IPS DF 19.7 (cell line): ENCODE measurements at regions not wholly inside any gene's neighbourhood (a gene's known extent, or its start where the extent isn't known, plus 50 kb on each side); places are given as distances from the start of the nearest gene placed in this dataset.

Experiments
- DNase-seq: peaks from one replicate; pipeline ENCODE4 v3.0.0-alpha.2; 2013; ENCODE audit warnings: low read depth, low spot score

- DNase-seq = no peak
These were observed 290.1 kb downstream of the ZSWIM6 start for GRCh38 chr5:61622156-61622555.

DNA sequence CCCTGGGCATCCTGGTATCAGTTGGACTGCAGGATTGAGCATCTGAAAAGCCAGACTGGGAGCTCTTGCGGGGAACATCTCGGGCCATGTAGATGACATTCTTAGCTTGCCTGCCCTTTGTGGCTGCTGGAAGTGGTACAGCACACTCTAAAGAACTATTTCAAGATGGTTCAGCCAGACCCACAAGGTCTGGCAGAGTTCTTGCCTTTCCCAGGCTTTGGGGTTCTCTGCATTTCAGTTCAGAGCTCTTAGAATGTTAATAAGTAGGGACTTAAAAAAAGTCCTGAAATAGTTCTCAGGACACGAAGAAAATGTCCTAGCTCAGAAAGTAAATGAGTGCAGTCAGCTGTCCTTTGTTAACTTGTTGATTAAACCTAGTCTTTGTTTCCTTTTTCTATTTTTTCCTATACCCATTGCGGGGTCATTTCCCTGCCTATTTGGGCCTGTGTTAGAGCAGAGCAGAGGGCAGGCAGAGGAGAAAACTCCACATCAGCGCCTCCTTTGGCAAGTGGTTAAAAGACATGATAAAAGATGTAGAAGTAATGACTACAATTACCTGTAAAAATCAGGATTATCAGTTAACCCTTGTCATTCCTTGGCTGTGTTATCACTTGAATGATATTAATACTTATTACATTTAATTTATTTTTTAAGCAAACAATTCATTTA, 291.5 kb downstream of the ZSWIM6 start:
- DNase-seq = no peak

GRCh38 chr5:61624553-61625136, 292.6 kb downstream of the ZSWIM6 start:
- no peak for DNase-seq

GRCh38 chr5:61625137-61625561, 293.1 kb downstream of the ZSWIM6 start:
- no peak for DNase-seq

DNA sequence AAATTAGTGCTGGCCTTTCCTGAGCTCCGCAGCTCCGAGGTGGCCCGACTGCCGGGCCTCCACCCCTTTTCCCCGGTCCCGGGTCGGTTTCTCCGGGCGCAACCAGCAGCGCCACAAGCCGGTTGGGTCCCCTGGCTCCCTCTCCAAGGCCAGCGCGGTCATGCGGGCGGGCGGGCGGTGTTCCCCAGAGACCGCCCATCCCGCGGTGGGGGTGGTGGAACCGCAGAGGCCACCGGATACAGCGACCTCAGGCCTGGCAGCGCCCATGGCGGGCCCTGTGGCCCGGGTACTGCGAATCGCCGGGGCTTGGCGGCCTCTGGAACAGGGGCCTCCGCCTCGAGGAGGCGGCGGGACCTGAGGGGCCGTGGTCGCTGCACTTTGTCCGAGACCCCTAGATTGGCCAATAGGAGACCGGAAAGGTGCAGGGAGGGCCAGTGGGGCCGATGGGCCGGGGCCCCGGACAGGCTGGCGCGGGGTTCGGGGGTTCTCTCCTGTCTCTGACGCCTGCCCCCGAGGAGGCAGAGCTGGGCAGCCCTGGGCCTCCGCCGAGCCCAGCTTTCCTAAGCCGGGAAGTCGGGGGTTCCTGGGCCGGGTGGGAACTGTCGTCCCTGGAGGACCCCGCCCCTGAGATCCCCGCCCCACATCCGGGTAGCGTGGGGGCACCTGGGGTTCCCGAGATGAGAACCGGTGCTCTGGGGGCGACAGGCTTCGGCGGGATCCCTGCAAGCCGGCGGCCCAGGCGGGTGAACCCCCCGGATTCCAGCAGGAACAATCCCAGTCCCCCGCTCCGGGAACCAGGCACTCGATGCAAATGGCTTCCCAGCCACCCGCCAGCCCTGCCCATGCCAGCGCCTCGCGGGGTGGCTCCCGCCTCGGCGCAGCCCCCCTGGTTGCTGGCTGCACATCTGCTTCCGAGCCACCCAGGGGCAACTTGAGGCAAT, 293.9 kb downstream of the ZSWIM6 start:
- no peak for DNase-seq

DNA sequence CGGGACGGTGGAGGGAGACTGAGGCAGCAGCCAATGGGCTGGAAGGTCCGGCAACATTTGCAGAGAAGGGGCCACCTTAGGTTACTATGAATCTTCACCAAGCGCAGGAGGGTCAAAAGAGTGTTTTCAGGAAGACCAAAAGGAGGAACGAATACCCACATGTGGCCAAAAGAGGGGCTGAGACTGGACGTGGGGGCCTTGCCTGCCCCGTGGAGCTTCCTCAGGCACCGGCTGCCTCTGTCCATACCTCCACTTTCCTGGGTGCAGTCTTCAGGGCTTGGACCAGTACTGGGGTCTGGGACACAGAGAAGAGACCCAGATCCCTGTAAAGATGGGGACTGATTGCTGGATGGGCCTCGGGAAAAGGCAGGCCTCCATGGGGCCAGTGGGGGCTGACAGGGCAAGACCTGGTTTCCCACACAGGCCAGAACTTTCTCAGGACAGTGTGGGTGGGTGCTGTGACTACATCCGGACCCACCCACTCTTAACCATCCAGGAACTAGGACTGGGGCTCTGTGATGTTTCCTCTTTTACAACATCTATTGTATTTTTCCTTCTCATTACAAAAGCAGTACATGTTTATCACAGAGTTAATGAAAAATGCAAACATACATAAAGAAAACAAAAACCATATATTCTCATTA, 294.7 kb downstream of the ZSWIM6 start:
- no peak for DNase-seq

GRCh38 chr5:61627531-61627930, 295.5 kb downstream of the ZSWIM6 start:
- no peak for DNase-seq

- DNase-seq = no peak
These were observed 298.9 kb downstream of the ZSWIM6 start for GRCh38 chr5:61630908-61631307.

GRCh38 chr5:61631438-61631941, 299.4 kb downstream of the ZSWIM6 start:
- DNase-seq = no peak

GRCh38 chr5:61632064-61632463, 300.0 kb downstream of the ZSWIM6 start:
- DNase-seq = no peak

DNA sequence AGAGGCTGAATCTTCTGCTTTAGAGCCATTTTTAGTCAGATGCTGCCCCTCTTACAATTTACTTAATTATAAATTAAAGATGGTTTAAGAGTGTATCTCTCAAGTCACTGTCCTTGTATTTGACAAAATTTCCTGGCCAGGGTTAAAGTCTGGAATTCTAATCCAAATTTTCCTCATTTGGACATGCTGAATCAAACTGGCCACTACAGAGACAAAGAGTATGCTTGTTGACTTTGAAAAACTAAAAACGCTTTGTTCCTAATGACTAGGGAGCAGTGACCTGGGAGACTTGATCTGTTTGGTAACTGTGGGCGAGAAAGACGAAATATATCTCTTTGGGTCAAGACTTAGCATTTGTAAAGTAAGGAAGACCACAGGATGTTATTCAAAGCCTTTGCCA, 303.2 kb downstream of the ZSWIM6 start:
- no peak for DNase-seq

DNA sequence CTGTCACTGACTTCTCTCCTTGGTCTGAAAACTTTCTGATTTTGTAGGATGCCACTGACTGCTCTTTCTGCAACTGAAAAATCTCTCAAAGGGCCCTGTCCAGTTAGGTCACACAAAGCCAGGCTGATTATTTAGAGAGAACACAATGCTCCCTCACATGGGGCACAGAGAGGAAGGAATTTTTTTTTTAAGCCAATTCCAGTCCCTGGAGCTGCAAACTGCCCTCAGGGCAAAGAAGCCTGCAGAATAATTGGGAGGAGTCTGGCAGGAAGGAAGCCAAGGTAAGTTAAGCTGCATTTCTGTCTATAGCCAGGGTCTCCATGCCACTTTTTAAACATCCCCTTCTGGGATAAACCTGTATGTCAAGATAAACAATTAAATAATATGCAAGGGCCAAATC, 305.5 kb downstream of the ZSWIM6 start:
- no peak for DNase-seq

DNA sequence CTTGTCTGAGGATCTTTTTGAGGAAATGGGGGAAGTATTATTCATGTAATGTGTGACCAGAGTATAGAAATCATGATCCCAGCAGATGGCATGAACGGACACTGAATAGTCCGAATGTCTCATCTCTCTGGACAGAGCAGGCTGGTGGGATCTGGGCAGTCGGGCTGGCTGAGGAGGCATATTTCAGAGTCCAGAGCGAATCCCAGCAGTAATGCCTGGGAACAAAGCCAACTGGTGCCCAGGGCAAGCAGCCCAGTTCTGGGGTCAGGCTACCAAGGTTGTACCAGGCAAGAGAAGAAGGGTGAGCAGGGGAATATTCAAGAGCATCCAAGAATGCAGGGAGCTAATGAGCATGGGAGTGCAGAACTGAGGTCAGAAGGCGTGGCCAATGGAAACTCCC, 306.4 kb downstream of the ZSWIM6 start:
- DNase-seq = no peak

- DNase-seq = no peak
These were observed 308.3 kb downstream of the ZSWIM6 start for GRCh38 chr5:61640179-61641021.

GRCh38 chr5:61641748-61642565, 309.9 kb downstream of the ZSWIM6 start:
- no peak for DNase-seq

DNA sequence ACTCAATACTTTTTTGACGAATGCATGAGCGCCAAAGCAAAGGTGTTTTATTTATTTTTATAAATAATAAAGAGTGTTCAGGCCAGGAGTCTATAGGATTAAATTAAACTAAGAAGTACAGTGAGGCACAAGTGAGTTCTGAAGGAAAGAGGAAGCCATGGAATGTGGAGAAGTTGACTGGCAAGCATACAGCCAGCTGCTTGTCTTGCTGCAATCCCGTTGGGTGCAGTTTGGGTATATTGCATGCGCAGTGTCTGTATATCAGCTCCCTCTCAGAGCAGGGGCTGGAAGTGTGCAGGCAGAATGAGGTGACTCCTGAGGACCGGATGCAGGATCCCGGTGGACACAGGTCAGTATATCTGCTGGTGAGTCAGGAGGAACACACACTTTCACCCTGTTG, 315.6 kb downstream of the ZSWIM6 start:
- DNase-seq = no peak

DNA sequence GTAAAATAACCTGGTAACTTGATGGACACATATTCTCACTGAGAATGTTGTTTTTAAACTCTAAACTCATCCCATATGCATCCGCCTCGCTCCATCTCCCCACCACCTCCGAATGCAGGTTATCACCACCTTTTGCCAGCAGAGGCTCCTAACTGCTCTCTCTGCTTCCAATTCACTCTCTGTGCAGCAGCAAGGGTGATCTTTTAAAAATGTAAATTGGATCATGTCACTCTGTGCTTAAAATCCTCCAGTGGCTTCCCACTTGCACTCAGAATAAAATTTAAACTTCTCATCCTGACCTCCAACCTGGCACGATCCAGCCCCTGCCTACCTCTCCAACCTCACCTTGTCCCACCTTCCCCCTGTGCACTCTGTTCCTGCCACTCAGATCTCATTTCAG, 317.2 kb downstream of the ZSWIM6 start:
- no peak for DNase-seq

DNA sequence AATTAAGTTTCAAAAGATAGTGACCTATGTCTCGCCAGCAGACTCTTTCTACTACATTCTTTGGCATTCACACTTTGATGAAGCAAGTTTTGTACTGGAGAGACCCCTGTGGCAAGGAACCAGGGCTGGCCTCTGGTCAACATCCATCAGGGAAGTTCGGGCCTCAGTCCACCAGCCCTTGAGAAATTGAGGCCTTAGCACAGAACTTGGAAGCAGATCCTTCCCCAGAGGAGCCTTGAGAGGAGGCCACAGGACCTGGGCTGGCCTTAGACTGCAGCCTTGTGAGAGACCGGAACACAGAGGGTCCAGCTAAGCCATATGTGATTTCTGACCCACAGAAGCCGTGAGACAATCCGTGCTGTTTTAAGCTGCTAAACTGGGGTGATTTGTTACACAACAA, 317.9 kb downstream of the ZSWIM6 start:
- DNase-seq = no peak

DNA sequence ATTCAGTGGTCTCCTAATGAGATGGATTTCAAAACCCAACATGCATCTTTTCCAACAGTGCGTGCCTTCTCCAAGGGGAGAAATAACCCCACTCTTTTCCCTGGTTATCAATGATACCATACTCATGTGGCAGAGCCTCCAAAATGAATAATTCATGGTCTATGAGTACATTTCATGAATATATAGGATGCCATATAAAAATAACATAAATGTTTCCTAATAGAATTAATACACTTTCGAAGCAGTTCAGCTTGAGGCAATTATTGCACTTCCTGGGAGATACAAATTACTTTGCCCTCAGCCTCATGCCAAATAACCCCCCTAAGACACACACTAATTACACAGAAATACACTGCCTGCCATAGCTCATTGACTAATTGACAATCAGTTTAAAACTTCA, 318.6 kb downstream of the ZSWIM6 start:
- DNase-seq = no peak

GRCh38 chr5:61651195-61651594, 319.1 kb downstream of the ZSWIM6 start:
- DNase-seq = no peak
